ENCODE measurements at regions not wholly inside any gene's neighbourhood (a gene's known extent, or its start where the extent isn't known, plus 50 kb on each side); places are given as distances from the start of the nearest gene placed in this dataset.

- TF ChIP-seq FOXA1 (IDR thresholded peaks at IDR 0.05) = no peak
- TF ChIP-seq TARDBP (IDR thresholded peaks at IDR 0.05) = no peak
- no peak for TF ChIP-seq FOXM1 (IDR thresholded peaks at IDR 0.05; ENCODE audit: borderline replicate concordance)
- TF ChIP-seq LEF1 (IDR thresholded peaks at IDR 0.05; ENCODE audit: borderline replicate concordance) = no peak
- TF ChIP-seq ZNF384 (IDR thresholded peaks at IDR 0.05) = no peak
- TF ChIP-seq ARNT (IDR thresholded peaks at IDR 0.05) = no peak
- no peak for TF ChIP-seq PKNOX1 (IDR thresholded peaks at IDR 0.05)
- TF ChIP-seq HDGF (IDR thresholded peaks at IDR 0.05; ENCODE audit: borderline replicate concordance) = no peak
- TF ChIP-seq BHLHE40 (IDR thresholded peaks at IDR 0.05; ENCODE audit: borderline replicate concordance) = no peak
- no peak for TF ChIP-seq L3MBTL2 (conservative IDR thresholded peaks at IDR 0.05)
- TF ChIP-seq SP1 (IDR thresholded peaks at IDR 0.05) = no peak
- TF ChIP-seq SUZ12 (IDR thresholded peaks at IDR 0.05) = no peak
These were observed 140.6 kb upstream of the TBC1D5 start for GRCh38 chr3:17882981-17883380.

Measured in HEK293T (cell line).